Liver (tissue), 3 donors: ENCODE measurements at regions not wholly inside any gene's neighbourhood (a gene's known extent, or its start where the extent isn't known, plus 50 kb on each side); places are given as distances from the start of the nearest gene placed in this dataset.

Experiments
- CTCF ChIP-seq: fragments of 150-350 bp; IDR thresholded peaks from 2 replicates; pipeline ENCODE4 v1.5.1; 2017; ENCODE audit warnings: improper control_type of control experiment, low read depth, low read length; ENCODE audit not compliant: missing input control
- FOXA1 ChIP-seq: IDR thresholded peaks from 2 replicates; pipeline ENCODE4 v1.6.1; 2016; ENCODE audit warnings: antibody characterized with exemption
- FOXA2 ChIP-seq: IDR thresholded peaks from 2 replicates; pipeline ENCODE4 v1.6.1; 2016; ENCODE audit warnings: antibody characterized with exemption
- RAD21 ChIP-seq, 2 donors: IDR thresholded peaks; 2 replicates each; pipeline ENCODE4 v1.6.1; 2016; ENCODE audit warnings: antibody characterized with exemption in 2 of 2, mild to moderate bottlenecking in 2 of 2
- RXRA ChIP-seq, 2 donors: IDR thresholded peaks; 2 replicates each; pipeline ENCODE4 v1.6.1; 2017 to 2018; ENCODE audit warnings: antibody characterized with exemption in 2 of 2, mild to moderate bottlenecking in 1 of 2
- TF ChIP-seq, protein P1 (sequence below): IDR thresholded peaks from 2 replicates; pipeline ENCODE4 v1.6.1; 2016; ENCODE audit warnings: antibody characterized with exemption
- TF ChIP-seq, protein P2 (sequence below): IDR thresholded peaks from 2 replicates; pipeline ENCODE4 v1.6.1; 2016; ENCODE audit warnings: antibody characterized with exemption
- donor health status: healthy.
- donor health status: healthy.

- TF ChIP-seq, protein P1, sequence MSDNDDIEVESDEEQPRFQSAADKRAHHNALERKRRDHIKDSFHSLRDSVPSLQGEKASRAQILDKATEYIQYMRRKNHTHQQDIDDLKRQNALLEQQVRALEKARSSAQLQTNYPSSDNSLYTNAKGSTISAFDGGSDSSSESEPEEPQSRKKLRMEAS: no peak
- no peak for TF ChIP-seq FOXA2
- no peak for TF ChIP-seq CTCF
- no peak for TF ChIP-seq RAD21 (IDR thresholded peaks at IDR 0.05)
- no peak for TF ChIP-seq RXRA (IDR thresholded peaks at IDR 0.05)
- no peak for TF ChIP-seq FOXA1
- TF ChIP-seq, protein P2, sequence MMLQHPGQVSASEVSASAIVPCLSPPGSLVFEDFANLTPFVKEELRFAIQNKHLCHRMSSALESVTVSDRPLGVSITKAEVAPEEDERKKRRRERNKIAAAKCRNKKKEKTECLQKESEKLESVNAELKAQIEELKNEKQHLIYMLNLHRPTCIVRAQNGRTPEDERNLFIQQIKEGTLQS: no peak
Observed at GRCh38 chr20:11128220-11128718, 454.5 kb upstream of the JAG1 start.
